K562 (cell line): ENCODE measurements at regions not wholly inside any gene's neighbourhood (a gene's known extent, or its start where the extent isn't known, plus 50 kb on each side); places are given as distances from the start of the nearest gene placed in this dataset.

Experiments used
- MEIS2 ChIP-seq: fragments of 450-650 bp; IDR thresholded peaks from 2 replicates; pipeline ENCODE4 v1.6.1; 2014; ENCODE audit warnings: mild to moderate bottlenecking; ENCODE audit not compliant: partially characterized antibody
- TF ChIP-seq, protein P1 (sequence below), 2 experiments: fragments of 450-650 bp in 1 of 2; sonication (generic) in 1 of 2; formaldehyde crosslinking in 1 of 2; IDR thresholded peaks; 2 replicates each; pipeline versions ENCODE4 v1.7.1 to v1.9.0; 2016 to 2022; ENCODE audit warnings: inconsistent platforms in 1 of 2, mild to moderate bottlenecking in 1 of 2, missing genetic modification reagents in 1 of 2

DNA sequence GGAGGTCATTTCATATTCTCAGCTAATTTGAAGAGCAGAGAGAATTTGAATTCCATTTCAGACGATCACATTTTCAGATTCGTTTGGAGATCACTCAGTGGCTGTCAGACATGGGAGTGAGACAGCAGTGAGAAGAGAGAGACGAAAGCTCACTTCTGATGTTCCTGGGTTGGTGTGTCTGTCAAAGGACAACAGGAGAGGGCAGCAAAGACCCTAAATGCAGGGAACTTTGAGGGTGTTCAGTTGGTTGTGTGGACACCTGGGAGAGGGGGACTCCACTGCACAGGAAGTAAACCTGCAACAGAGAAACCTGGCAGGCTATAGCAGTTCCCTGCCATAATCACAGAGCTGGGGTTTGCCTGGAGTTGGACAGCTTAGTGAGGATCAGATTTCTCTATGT lies 675.1 kb downstream of the SQOR start (continued):
- TF ChIP-seq, protein P1, sequence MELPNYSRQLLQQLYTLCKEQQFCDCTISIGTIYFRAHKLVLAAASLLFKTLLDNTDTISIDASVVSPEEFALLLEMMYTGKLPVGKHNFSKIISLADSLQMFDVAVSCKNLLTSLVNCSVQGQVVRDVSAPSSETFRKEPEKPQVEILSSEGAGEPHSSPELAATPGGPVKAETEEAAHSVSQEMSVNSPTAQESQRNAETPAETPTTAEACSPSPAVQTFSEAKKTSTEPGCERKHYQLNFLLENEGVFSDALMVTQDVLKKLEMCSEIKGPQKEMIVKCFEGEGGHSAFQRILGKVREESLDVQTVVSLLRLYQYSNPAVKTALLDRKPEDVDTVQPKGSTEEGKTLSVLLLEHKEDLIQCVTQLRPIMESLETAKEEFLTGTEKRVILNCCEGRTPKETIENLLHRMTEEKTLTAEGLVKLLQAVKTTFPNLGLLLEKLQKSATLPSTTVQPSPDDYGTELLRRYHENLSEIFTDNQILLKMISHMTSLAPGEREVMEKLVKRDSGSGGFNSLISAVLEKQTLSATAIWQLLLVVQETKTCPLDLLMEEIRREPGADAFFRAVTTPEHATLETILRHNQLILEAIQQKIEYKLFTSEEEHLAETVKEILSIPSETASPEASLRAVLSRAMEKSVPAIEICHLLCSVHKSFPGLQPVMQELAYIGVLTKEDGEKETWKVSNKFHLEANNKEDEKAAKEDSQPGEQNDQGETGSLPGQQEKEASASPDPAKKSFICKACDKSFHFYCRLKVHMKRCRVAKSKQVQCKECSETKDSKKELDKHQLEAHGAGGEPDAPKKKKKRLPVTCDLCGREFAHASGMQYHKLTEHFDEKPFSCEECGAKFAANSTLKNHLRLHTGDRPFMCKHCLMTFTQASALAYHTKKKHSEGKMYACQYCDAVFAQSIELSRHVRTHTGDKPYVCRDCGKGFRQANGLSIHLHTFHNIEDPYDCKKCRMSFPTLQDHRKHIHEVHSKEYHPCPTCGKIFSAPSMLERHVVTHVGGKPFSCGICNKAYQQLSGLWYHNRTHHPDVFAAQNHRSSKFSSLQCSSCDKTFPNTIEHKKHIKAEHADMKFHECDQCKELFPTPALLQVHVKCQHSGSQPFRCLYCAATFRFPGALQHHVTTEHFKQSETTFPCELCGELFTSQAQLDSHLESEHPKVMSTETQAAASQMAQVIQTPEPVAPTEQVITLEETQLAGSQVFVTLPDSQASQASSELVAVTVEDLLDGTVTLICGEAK (IDR thresholded peaks at IDR 0.05): no peak
- TF ChIP-seq, protein P1 (CRISPR knock-in tag; IDR thresholded peaks at IDR 0.05): no peak
- TF ChIP-seq MEIS2: no peak
